Body of pancreas (tissue), 4 donors: ENCODE measurements at regions not wholly inside any gene's neighbourhood (a gene's known extent, or its start where the extent isn't known, plus 50 kb on each side); places are given as distances from the start of the nearest gene placed in this dataset.

Experiments used
- CTCF ChIP-seq, 7 experiments: fragments of 450-650 bp in 4 of 7; fragments of 200-600 bp in 3 of 7; sonication (generic) in 3 of 7; IDR thresholded peaks; one replicate each; pipeline ENCODE4 v1.5.1; 2016 to 2019; ENCODE audit warnings: antibody characterized with exemption in 7 of 7
- POLR2A ChIP-seq, 3 donors: fragments of 450-650 bp; IDR thresholded peaks; one replicate each; pipeline ENCODE4 v1.6.1; 2016; ENCODE audit warnings: antibody characterized with exemption in 3 of 3, mild to moderate bottlenecking in 2 of 3

- TF ChIP-seq POLR2A (IDR thresholded peaks at IDR 0.05) (no peak), CTCF (IDR thresholded peaks at IDR 0.05) (no peak)
Measured at GRCh38 chr10:130902929-130903328, 408.6 kb downstream of the TCERG1L start.
